Transverse colon (tissue), 3 donors: ENCODE measurements at regions not wholly inside any gene's neighbourhood (a gene's known extent, or its start where the extent isn't known, plus 50 kb on each side); places are given as distances from the start of the nearest gene placed in this dataset.

Experiments
- CTCF ChIP-seq, 5 experiments: fragments of 200-600 bp in 3 of 5; fragments of 450-650 bp in 2 of 5; sonication (generic) in 3 of 5; IDR thresholded peaks; 1 replicate in 2 of 5; 2 replicates in 3 of 5; pipeline ENCODE4 v1.5.1; 2016 to 2017; ENCODE audit warnings: antibody characterized with exemption in 5 of 5, inconsistent platforms in 3 of 5, mild to moderate bottlenecking in 2 of 5, moderate library complexity in 1 of 5
- POLR2A ChIP-seq: fragments of 450-650 bp; IDR thresholded peaks from one replicate; pipeline ENCODE4 v1.6.1; 2016; ENCODE audit warnings: antibody characterized with exemption, mild to moderate bottlenecking, moderate library complexity

GRCh38 chr1:188372821-188373220 lies 1544.1 kb downstream of the PLA2G4A start:
- TF ChIP-seq CTCF (IDR thresholded peaks at IDR 0.05), result no peak
- TF ChIP-seq POLR2A, result no peak
